ENCODE measurements at regions not wholly inside any gene's neighbourhood (a gene's known extent, or its start where the extent isn't known, plus 50 kb on each side); places are given as distances from the start of the nearest gene placed in this dataset.

DNA sequence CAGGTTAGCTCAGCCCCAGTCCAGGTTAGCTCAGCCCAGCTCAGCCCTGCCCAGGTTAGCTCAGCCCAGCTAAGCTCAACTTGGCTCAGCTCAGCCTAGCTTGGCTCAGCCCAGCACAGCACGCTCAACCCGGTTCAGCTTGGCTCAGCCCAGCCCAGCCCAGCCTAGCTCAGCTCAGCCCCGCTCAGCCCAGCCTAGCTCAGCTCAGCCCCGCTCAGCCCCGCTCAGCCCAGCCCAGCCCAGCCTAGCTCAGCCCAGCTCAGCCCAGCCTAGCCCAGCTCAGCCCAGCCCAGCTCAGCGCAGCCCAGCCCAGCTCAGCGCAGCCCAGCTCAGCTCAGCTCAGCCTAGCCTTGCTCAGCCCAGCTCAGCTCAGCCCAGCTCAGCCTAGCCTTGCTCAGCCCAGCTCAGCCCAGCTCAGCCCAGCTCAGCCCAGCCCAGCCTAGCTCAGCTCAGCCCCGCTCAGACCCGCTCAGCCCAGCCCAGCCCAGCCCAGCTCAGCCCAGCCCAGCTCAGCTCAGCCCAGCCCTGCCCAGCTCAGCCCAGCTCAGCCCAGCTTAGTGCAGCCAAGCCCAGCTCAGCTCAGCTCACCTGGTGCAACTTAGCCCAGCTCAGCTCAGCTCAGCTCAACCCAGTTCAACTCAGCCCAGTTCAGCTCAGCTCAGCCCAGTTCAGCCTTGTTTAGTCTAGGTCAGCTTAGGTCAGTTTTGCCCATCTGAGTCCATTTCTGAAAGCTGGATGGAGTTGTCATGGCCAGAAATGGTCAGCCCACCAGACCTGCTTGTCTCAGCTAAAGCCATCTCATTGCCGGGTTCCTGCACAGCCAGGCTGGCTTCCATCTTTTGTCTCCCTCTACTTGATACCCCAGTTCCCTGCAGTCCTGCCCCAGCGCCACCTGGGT is 333.6 kb downstream of the TMEM121 start:
- TF ChIP-seq, protein P1, sequence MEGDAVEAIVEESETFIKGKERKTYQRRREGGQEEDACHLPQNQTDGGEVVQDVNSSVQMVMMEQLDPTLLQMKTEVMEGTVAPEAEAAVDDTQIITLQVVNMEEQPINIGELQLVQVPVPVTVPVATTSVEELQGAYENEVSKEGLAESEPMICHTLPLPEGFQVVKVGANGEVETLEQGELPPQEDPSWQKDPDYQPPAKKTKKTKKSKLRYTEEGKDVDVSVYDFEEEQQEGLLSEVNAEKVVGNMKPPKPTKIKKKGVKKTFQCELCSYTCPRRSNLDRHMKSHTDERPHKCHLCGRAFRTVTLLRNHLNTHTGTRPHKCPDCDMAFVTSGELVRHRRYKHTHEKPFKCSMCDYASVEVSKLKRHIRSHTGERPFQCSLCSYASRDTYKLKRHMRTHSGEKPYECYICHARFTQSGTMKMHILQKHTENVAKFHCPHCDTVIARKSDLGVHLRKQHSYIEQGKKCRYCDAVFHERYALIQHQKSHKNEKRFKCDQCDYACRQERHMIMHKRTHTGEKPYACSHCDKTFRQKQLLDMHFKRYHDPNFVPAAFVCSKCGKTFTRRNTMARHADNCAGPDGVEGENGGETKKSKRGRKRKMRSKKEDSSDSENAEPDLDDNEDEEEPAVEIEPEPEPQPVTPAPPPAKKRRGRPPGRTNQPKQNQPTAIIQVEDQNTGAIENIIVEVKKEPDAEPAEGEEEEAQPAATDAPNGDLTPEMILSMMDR (IDR thresholded peaks at IDR 0.05), result no peak
- Histone ChIP-seq H3K27ac (no peak overlapping the region), H3K4me1 (ENCODE audit: control insufficient read depth in 1 of 2, low read depth in 2 of 2) (no peaks in the 10 kb centered on the region), H3K27me3 (replicated peaks; ENCODE audit: insufficient read depth) (no peaks in the 10 kb centered on the region), H3K36me3 (no peaks in the 10 kb centered on the region), H3K9me3 (no peaks in the 10 kb centered on the region), H3K4me3 (no peak overlapping the region)
- DNase-seq (ENCODE audit: low spot score) (no peak), ATAC-seq (ENCODE audit: insufficient number of reproducible peaks, low FRiP score, low read depth) (no peak)

DNA sequence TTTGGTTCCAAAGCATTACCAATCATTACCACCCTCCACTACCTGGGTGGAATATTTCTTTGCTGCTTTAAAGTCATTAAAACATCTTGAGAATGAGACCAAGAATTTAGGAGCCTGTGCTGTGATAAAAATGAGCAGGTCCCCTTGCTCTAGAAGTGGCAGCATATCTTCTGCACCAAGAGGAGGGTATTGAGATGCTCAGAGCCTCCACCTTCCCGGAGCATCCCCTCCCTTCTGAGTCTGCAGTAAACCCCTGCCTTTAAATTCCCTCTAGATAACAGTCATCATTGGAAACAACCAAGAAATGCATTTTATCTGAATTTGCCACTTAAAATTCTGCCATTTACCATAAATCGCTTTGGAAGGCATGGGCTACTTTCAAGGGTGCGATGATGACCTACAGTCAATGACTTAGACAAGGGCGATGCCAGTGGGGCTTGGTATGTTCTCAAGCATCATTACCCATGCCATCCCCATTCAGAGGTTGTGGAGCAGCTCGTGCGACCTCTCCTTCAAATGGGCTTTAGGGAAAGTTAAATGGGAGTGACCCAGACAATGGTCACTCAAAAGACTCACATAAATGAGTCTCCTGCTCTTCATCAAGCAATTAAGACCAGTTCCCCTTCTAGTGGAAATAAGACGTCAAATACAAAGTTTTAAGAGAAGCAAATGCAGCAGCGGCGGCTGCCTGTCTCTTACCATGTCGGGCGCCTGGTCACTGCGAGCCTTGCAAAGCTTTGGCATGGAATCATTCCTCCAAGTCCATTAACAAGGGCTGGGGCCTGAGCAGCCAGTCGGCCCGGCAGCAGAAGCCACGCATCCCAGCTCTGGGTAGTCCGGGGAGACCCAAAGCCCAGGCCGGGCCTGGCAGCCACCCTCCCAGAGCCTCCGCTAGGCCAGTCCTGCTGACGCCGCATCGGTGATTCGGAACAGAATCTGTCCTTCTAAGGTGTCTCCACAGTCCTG is 334.5 kb downstream of the TMEM121 start:
- H3K36me3 ChIP-seq, result no peaks in the 10 kb centered on the region
- H3K27ac ChIP-seq, result no peak overlapping the region
- no peak for DNase-seq (ENCODE audit: low spot score)
- H3K27me3 ChIP-seq (replicated peaks; ENCODE audit: insufficient read depth), result no peaks in the 10 kb centered on the region
- H3K4me1 ChIP-seq (ENCODE audit: control insufficient read depth in 1 of 2, low read depth in 2 of 2), result no peaks in the 10 kb centered on the region
- TF ChIP-seq, protein P1 (IDR thresholded peaks at IDR 0.05), result no peak
- H3K9me3 ChIP-seq, result no peaks in the 10 kb centered on the region
- ATAC-seq (ENCODE audit: insufficient number of reproducible peaks, low FRiP score, low read depth), result no peak
- no peak overlapping the region for H3K4me3 ChIP-seq

DNA sequence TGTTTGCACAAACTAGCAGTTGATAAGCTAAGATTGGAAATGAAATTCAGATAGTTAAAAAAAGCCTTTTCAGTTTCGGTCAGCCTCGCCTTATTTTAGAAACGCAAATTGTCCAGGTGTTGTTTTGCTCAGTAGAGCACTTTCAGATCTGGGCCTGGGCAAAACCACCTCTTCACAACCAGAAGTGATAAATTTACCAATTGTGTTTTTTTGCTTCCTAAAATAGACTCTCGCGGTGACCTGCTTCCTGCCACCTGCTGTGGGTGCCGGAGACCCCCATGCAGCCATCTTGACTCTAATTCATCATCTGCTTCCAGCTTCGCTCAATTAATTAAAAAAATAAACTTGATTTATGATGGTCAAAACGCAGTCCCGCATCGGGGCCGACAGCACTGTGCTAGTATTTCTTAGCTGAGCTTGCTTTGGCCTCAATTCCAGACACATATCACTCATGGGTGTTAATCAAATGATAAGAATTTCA is 335.6 kb downstream of the TMEM121 start:
- ATAC-seq (ENCODE audit: insufficient number of reproducible peaks, low FRiP score, low read depth) (no peak), DNase-seq (ENCODE audit: low spot score) (no peak)
- Histone ChIP-seq H3K9me3 (no peaks in the 10 kb centered on the region), H3K27ac (no peak overlapping the region), H3K36me3 (no peaks in the 10 kb centered on the region), H3K4me1 (ENCODE audit: control insufficient read depth in 1 of 2, low read depth in 2 of 2) (no peaks in the 10 kb centered on the region), H3K27me3 (replicated peaks; ENCODE audit: insufficient read depth) (no peaks in the 10 kb centered on the region), H3K4me3 (no peak overlapping the region)
- TF ChIP-seq, protein P1 (IDR thresholded peaks at IDR 0.05), result no peak

DNA sequence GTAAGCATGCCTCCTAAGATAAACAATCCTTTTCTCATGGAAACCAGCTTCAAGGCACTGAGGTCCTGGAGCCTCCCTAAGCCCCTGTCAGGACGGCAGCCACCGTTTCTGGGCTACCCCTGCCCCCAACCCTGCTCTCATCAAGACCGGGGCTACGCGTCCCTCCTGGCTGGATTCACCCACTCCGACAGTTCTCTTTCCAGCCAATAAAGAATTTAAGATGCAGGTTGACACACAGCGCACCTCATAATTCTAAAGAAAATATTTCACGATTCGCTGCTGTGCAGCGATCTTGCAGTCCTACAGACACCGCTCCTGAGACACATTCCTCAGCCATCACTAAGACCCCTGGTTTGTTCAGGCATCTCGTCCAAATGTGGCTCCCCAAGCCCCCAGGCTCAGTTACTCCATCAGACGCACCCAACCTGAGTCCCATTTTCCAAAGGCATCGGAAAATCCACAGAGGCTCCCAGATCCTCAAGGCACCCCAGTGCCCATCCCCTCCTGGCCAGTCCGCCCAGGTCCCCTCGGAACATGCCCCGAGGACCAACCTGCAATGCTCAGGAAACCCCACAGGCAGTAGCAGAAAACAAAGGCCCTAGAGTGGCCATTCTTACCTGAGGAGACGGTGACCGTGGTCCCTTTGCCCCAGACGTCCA is 336.3 kb downstream of the TMEM121 start:
- Histone ChIP-seq H3K27ac (no peak overlapping the region), H3K9me3 (no peaks in the 10 kb centered on the region), H3K27me3 (replicated peaks; ENCODE audit: insufficient read depth) (no peaks in the 10 kb centered on the region), H3K36me3 (no peaks in the 10 kb centered on the region), H3K4me1 (ENCODE audit: control insufficient read depth in 1 of 2, low read depth in 2 of 2) (no peaks in the 10 kb centered on the region), H3K4me3 (no peak overlapping the region)
- TF ChIP-seq, protein P1 (IDR thresholded peaks at IDR 0.05), result no peak
- DNase-seq (ENCODE audit: low spot score) (no peak), ATAC-seq (ENCODE audit: insufficient number of reproducible peaks, low FRiP score, low read depth) (no peak)
